ENCODE measurements at regions not wholly inside any gene's neighbourhood (a gene's known extent, or its start where the extent isn't known, plus 50 kb on each side); places are given as distances from the start of the nearest gene placed in this dataset.

DNA sequence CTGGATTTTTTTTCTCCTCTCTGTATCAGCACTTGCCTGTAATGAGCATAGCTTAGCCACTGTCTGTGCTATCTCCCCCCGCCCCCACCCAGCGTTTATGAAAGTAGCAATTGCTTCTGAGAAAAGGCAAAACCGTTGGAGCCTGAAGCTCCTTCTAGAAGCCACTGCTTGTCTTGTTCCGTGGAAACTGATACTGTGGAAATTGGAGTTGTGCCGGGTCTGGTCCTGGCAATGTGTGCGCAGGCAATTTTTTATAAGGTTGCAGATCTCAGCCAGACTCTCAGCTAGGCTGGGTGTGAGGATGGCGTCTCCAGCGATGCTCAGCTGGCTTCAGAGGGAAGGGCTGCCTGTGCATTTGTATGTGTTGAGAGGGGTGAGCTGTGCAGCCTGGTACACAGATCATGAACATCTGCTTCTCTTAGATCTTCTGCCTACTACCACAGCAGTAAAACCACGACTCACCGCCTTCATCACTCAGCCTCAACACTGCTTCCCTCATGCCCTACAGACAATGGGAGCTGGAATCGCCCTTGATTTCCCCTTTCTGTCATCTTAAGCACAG lies 72.4 kb upstream of the GTSF1L start:
- peak; percentile 83 for DNase-seq

- DNase-seq, result no peak
These were observed 71.7 kb upstream of the GTSF1L start for GRCh38 chr20:43798291-43799149.

DNA sequence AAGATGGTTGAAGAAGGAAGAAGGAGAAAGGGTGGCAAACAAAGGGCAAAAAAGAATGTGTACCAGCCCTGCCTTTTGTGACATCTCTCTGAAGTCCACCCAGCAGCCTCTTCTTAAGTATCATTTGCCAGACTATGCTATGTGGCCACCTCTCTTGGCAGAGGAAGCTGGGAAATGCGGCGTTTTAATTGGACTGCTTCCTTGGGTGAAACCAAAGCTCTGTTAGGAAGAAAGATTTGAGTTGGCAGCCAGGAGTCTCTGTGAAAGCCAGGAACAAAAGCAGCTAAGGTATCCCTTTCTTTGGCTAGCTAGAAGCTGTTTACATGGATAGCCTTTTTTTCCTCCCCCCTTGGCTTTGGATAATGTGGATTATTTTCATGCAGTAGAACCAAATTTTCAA lies 67.5 kb upstream of the GTSF1L start:
- DNase-seq, result no peak

DNA sequence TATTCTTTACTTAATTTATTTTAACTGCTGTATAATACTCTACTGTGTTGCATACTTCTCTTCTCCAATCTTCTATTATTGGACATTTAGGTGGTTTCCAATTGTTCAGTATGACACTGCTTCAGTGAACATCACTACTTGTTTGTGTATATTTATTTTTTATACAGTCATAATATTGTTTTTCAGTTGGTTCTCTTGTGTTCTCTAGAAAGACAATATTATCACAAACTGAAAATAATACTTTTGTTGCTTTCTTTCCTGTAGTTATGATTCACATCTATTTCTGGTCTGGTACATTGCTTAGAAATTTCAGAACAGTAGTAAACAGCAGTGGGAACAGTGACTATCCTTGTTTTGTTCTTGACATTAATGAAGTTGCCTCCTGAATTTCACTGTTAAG lies 62.8 kb upstream of the GTSF1L start:
- DNase-seq, result no peak

DNA sequence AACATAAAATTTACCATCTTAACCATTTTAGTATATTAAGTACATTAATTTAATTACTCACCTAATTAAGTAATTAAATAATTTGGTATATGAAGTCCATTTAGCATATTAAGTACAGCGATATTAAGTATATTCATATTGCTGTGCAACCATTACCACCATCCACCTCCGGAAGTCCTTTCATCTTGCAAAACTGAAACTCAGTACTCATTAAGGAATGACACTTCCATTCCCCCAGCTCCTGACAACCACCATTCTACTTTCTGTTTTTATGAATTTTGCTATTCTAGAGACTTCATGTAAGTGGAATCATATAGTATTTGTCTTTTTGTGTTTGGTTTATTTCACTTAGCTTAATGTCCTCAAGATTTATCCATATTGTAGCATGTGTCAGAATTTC lies 61.1 kb upstream of the GTSF1L start:
- no peak for DNase-seq

GRCh38 chr20:43786885-43787284 lies 60.1 kb upstream of the GTSF1L start:
- no peak for DNase-seq

GRCh38 chr20:43781215-43781614 lies 54.4 kb upstream of the GTSF1L start:
- no peak for DNase-seq

DNA sequence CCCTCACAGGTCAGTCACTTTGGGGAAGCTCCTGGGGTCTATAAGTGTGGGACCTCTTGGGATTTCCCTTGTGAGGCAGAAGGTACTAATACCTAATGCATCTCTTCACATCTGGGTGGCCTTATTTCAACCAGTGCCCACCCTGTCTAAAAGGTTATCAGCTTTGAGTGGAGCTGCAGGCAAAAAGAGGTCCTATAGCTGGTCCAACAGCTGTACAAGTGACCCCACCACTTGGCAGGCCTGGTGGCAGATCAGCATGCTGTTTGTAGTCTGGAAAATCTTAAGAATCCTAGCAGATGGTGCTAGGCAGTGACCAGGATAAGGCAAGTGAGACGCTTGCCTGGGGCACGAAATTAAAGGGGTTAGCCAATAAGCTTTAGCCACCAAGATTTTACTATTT lies 51.6 kb upstream of the GTSF1L start:
- DNase-seq, result peak; percentile 7

- no peak for DNase-seq
These were observed 49.9 kb upstream of the GTSF1L start for GRCh38 chr20:43776691-43777090.

Measured in OCI-M1 (cell line).